Stimulated activated CD4-positive, alpha-beta T cell treated with anti-CD3 and anti-CD28 coated beads, TNF-alpha, amount 100 ng/mL, for 1 hour (primary cell): ENCODE measurements at regions not wholly inside any gene's neighbourhood (a gene's known extent, or its start where the extent isn't known, plus 50 kb on each side); places are given as distances from the start of the nearest gene placed in this dataset.

Experiments
- DNase-seq, 3 donors: peaks; one replicate each; pipeline ENCODE4 v3.0.0-alpha.2; 2020; ENCODE audit warnings: low read depth in 3 of 3, low spot score in 1 of 3

DNA sequence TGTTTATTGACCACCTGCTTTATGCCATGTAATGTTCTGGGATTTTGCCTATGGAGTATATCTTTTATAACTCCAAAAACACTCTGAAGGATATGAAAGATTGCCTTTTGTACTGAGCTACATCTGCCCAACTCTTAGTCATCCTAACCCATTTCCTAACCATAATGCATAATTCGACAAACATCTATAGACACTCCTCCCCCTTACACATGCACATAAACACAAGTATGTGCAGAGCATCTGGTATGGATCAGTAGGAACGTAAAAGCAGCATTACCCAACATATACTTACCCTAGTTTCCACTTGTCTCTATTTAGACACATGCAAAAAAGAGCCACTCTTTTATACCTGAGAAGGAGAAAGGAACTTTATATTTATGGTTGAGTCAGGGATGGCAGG is 272.8 kb downstream of the FAM76B start:
- DNase-seq, result no peak

DNA sequence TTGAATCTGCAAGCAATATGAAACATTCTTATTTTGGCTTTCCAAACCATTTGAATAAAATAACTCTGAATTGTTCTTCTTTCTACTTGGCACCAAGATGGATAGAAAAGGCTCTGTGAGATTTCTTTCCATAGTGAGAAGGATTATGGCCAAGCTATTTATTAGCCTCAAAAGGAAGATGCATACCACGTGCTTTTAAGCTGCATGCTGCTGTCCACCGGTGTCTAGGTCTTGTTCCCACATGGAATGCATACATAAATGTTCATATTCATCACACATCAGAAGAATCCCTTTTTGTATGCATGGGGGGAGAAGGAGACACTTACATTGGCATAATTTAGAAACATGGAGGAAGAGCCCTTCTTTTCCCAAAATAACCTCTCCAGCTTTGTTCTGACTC is 273.4 kb downstream of the FAM76B start:
- DNase-seq, result no peak

DNA sequence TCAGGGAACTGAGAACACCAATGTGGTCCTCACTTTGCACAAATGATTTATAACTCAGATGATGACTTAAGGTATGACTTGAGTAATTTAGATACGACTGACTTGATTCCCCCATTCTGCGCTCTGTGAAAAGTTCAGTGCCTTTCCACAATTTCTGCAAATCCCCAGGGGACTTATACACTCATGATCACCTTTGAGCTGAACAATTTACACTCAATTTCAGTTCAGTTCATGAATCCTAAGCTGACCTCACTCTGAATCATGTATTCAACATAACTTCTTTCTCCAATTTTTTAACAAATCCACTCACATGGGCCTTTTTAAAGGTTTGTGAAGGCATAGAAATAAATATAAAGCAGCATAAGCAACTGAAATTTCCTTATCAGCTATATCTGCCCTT is 274.2 kb downstream of the FAM76B start:
- DNase-seq, result no peak

DNA sequence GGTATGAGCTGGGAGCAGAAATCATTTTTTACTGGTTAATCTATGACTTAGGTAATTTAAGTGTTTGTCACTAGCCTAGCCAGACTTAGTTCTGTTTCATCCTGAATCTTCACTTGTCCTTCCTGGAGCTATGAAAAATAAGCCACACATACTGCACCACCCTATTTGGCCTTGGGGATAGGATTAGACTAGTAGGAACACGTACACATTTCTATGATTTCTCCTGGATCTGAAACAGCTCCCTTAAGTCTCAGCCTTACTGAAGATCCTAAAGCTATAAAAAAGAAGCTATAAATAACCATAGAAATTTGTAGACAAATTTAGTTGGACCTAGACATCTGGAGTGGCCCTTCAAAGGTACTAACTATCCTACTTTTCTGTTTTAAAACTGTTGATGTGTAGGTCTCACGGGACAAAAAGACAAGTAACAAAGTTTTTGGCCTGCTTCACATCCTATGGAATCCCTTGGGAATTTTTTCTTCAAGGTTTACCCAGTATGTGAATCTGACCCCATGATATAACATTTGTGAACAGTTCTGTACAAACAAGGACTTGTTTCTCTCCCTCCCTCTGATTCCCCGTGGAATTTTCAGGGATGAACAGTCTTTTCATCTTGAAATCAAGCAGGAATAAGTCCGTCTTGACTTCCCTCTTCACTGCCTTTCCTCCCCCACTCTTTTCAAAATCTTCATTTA is 275.0 kb downstream of the FAM76B start:
- no peak for DNase-seq

DNA sequence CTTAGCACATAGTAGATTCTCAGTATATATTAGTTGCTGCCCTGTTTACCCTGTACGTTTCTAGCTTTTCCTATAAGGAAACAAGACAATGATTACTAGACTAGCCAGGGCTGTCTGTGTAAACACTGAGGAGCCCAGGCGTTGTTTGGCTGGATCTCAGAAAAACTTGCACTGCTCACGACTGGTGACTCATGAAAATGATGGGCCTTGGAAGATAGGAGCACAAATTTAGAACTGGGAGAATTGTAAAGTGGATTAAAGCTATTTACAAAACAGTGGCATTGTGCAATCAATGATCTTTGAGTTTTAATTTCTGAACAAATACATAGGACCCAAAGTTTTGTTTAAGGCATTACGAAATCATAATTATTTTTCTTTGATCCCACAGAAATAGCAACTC is 276.9 kb downstream of the FAM76B start:
- no peak for DNase-seq

DNA sequence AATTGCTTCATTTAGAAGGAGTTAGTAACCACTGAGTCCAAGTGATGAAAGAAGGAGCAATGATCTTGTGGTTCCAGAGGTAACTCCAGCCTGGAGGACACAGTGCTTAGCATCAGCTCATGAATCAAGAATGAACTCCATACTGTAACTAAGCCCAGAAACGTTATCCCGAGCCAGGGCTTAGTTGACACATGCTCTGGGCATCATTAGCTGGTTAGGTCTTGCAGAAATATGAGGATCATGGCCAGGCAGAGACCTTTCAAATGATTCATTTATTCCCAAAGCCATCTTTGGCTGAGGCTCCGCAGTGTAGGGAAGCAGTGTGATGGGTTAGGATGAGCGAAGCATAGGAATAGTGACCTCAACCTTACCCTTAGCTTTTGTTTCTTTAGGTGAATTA is 277.4 kb downstream of the FAM76B start:
- DNase-seq, result no peak

DNA sequence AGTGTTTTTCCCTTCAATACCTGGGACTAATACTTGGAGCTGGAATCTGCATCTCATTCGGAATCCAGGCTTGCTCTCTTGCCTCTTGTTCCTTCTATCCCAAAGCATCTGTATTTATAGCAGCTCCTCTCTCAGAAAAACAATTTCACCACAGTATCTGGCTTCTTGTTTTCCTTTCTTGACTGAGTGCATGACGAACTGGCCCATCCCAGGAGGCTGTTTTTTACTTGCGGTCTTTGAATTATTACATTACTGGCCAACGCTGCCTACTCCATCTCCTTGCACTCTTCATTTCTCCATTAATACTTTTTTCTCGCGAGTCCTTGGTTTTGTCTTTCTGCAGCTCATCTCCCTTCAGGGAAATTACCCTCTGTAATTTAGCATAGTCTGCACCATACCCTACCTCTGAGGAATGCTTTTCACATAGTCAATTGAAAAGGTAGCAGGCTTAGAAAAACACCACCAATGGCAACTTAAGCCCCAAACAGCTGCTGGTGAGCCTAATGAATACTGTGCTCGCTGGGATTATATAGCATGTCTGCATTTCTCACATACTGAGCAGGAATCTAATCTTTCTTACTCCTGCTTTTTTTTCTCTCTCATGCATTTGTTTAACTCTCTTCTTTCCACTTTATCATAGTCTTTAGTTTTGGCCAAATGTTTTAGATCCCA is 277.4 kb upstream of the SESN3 start:
- no peak for DNase-seq

DNA sequence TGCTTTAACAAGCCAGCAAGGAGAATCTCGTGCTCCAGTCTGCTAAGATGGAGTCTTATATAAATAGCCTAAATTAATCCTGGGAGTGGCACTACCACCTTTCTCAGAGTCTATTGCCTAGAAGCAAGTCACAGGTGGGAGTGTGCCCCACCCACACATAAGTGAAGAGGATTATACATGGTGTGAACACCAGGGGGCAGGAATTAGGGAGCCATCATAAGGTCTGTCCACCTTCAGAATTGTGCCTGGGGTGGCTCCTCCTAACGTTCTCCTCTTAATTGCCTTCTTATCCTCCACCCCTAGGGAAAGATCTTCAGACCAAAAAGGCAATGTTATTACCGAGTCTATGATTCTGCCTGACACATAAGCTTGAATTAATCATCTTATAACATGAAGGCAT is 276.8 kb upstream of the SESN3 start:
- DNase-seq, result no peak

DNA sequence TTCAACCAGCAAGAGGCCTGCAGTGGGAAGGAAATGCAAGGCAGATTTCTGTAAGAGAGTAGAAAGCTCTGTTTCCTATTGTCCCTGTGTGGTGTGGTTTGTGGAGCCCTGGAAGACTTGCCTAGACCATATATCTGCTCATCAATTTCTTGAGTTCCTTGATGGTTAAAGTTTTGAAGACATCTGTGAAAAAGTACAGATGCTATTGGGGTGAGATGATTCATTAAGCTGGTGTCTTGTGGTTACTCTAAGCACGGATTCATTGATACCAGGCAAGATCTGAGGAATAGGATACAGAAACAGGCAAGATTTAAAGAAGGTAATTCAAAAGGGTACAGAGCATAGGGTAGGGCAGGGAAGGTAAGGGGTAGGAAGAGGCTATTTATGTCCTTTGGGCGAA is 275.8 kb upstream of the SESN3 start:
- DNase-seq, result no peak

DNA sequence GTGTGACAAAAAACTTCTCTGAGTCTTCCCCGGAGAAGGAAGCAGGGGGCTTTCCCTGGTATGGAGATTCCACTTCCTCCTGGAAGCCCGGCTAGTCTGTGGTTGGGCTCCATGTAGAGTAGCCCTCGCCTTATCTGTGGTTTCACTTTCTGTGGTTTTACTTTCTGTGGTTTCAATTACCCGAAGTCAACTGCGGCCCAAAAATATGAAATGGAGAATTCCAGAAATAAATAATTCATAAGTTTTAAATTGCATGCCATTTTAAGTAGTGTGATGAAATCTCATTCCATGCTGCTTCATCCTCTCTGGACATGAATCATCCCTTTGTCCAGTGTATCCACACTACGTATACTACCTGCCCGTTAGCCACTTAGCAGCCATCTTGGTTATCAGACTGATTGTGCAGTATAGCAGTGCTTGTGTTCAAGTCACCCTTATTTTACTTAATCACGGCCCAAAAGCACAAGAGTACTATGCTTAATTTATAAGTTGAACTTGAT is 275.0 kb upstream of the SESN3 start:
- no peak for DNase-seq

DNA sequence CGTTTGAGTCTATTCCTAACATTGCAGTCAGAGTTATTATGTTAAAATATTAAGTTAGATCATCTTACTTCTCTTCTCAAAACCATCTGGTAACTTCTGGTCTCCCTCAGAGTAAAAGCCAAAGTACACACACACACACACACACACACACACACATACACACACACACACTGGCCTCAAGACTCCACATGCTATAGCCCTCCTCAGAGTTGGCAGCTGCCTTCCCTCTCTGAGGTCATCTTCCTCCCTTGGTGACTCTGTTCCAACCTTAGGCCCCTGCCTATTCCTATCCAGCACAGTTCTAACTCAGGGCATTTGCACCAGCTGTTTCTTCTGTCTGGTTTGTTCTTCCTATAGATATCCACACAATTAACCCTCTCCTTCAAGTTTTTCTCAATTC is 272.0 kb upstream of the SESN3 start:
- DNase-seq, result no peak

DNA sequence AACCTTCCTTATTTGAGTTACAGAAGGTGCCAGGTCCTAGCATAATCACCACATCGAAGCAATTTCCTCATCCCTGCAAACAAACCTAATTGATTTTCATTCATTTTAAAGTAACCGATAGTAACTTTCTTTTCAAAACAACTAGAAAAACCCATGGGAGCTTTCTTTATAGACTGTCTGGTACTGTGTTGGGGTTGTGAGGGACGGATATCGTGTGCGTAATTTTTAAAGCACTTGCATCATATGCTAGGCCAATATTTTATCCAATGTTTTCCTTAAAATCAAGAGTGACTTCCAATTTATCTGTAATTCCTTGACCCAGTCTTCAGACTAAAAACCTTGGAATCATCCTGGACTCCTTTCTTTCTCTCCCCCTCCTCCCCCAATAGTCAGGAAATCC is 271.5 kb upstream of the SESN3 start:
- no peak for DNase-seq

DNA sequence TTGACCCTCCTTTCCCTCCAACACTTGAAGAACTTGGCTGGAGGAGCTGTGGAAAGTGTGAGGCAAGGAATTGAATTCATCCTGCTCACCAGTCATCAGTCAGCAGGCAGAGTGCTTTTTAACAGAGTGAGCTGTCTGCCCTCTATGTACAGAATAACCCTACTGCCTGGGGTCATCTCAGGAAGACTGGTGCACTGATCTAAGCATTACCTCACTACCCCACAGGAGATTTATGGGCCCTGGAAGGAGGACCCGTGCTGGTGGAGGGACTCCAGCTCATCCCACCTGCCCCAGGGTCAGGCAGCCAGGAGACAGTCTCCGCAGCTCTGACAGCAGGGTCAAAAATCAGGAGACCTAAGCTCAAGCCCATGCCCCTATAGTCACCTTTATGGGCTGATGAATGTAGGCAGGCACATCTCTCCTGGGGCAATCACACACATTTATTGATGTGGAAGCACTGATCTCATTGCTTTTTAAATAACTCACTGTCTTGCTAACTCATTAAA is 270.8 kb upstream of the SESN3 start:
- DNase-seq, result no peak

DNA sequence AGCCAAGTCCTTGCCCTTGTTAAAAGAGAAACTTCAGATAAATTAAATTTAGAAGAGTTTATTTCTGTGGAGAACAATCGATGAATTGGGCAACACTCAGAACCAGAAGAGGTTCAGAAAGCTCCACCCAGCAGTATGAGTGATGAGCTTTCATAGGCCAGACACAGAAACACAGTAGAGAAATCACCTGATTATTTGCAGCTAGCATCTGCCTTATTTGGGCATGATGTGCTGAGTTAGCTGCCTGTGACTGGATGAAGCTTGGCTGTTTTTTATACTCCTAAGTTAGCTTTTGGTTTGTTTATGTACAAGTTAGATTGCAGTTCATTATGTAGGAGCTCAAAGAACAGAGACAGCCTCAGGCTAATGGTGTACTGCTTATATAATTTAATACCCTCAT is 269.5 kb upstream of the SESN3 start:
- no peak for DNase-seq

DNA sequence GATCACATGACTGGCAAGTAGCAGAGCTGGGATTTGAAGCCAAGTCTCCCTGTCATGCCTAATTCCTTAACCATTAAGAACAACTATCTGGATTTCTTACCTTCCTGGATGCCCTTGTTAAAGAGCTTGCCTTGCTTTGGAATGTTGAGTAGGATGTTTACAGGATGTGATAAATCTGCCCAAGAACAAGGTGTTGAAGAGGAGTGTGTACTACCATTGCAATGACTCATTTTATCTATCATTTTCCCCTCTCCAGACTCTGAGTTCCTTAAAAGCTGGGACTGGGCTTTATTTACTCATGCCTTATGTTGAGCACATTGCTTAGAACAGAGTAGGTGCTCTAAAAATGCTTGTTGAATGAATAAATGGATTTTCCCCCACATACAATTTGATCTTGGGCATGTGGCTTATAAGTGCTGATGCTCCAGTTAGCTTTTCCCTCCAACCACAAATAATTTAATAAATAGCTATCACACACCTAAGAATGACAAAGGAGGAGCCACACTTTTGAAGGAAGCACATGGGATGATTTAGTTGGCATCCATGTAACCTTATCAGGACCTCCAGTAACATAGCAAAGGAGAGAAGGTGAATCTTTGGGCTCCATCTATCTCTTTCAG is 268.6 kb upstream of the SESN3 start:
- no peak for DNase-seq

DNA sequence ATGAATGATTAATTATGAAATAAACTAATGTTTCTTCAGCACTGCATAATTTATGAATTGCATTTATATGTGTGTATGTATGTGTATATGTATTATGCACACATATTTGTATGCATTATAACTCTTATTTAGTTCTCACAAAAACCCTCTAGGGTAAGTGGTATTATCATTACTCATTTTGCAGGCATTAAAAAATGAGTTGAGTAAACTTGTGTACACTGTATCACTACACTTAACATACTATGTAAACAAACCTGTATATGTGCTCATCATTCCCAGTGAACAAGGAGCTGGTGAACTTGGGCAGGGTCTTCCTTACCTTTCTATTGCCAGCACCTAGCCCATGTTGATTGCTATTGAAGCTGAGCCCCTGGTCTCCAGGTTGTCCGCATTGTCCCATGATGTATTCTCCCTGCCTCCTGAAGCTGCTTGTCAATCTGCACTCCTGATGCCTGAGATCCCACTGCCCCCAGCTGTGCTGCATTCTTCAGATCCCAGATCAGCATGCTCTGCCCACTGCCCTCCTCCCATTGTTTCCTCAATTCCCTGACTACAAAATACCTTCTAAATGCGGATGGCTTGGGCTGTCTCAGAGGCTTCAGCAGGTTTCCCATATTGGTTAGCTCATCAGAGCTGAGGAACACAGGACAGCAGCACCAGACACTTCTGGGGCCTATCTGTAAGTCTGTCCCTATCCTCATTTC is 267.9 kb upstream of the SESN3 start:
- no peak for DNase-seq

DNA sequence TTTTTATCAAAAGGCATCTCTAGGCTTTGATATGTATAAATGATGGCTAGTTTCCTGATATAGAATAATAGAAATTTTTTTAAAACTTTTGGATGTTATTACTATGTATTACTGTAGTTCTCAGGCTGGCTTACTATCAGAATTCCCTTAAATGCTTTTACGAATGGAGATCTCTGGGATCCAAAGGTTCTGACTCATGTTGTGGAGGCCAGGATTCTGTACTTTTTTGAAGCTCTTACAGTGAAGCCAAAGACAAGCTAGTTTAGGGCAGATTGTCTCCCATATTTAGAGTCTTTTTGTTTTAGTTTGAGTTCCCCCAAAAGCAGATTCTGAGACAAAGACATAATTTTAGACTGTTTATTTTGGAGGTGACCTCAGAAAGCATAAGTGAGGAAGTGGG is 265.9 kb upstream of the SESN3 start:
- no peak for DNase-seq

DNA sequence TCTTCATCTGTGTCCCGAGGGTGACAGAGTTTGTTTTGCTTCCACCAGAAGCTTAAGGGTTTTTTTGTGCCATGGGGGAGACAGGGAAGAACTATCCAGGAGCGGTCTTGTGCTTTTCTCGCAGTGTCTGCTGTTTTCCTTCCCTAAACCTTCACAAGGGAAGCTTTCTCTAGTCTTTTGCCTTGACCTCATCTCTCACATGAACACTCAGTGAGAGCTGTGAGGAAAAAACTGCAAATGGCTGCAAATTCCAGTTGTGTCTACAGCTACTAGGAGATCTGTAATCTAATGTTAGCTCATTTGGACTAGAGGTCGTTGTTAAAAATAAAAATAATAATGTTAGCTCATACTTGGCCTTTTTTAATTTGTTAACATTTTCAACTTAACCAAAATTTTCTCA is 264.7 kb upstream of the SESN3 start:
- no peak for DNase-seq

DNA sequence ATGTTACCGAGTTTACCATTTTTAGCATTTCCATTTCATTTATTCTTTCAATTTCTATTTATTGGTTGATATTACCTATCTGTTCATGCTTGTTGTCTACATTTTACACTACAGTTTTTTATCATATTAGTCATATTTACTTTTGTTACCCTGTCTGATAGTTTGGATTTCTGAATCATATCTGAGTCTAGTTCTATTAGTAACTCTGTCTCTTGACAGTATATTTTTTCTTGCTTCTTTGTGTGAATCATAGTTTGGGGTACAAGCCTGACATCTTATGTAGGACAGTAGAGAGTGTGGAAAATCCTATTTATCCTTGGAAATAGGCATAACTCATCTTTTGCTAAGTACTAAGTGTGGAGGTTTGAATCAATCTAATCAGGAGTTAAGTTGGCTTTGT is 263.9 kb upstream of the SESN3 start:
- no peak for DNase-seq

DNA sequence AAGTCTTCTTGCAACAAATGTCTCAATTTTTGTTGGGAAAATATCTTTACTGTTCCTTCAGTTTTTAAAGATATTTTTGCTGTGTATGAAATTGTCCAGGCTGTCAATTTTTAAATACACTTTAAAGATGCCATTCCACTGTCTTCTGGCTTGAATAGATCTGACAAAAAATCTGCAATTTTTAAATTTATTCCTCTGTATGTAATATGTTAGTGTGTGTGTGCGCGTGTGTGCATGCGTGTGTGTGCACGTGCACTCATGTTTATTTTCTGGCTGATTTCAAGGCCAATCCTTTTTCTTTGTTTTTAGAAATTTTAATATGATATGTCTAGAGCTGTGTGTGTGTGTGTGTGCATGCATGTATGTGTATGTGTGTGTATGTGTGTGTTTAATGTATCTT is 263.2 kb upstream of the SESN3 start:
- no peak for DNase-seq

DNA sequence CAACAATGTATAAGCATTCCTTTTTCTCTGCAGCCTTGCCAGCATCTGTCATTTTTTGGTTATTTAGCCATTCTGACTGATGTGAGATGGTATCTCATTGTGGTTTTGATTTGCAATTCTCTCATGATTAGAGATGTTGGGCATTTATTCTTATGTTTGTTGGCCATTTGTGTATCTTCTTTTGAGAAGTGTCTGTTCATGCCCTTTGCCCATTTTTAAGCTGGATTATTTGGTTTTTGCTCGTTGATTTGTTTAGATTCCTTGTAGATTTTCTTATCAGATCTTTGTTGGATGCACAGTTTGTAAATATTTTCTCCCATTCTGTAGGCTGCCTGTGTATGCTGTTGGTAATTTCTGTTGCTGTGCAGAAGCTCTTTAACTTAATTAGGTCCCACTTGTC is 259.6 kb upstream of the SESN3 start:
- no peak for DNase-seq

DNA sequence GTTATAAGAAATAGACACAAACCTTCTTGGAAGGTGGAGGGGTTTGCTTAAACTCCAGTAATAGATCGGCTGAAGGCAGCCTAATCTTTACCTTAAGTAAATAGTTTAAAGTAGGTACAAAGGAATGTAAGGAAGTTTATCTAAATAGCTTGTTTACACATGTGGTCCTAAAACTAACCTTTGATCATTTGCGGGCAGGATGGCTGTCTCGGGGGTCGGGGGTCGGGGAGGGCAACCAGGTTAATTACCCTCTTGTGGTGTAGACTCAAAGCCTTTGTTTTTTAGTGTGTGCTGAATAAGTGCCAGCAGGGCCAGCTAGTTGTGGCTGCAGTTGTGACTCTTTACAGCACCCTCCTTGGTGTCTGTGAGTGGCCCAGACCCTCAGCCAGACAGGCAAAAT is 256.9 kb upstream of the SESN3 start:
- no peak for DNase-seq
